ENCODE measurements at regions not wholly inside any gene's neighbourhood (a gene's known extent, or its start where the extent isn't known, plus 50 kb on each side); places are given as distances from the start of the nearest gene placed in this dataset.

DNA sequence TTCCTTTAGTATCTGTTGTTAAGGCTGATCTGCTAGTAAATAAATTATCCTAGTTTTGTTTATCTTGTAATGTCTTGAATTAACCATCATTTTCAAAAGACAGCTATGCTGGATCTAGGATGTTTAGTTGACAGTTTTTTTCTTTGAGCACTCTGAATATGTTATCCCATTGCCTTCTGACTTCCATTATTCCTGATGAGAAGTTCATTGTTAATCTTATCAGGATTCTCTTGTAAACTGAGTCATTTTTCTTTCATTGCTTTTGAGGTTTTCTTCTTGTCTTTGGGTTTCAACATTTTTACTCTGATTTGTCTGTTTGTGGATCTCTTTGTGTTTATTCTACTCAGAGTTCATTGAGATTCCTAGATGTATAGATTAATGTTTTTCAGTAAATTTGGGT is 157.7 kb downstream of the WNT7A start:
- intact Hi-C loops (cut with micrococcal nuclease), result no loop called here
- no peaks in the 10 kb centered on the region for H3K4me1 Mint-ChIP-seq (ENCODE audit: low read depth)
- peaks cover 9% of the 10 kb centered on the region for H3K9me3 Mint-ChIP-seq
- no peak overlapping the region for H3K27ac Mint-ChIP-seq
- no peak overlapping the region for H3K4me3 Mint-ChIP-seq
- no peaks in the 10 kb centered on the region for H3K36me3 Mint-ChIP-seq (ENCODE audit: low read depth)
- peaks cover 11% of the 10 kb centered on the region for H3K27me3 Mint-ChIP-seq

DNA sequence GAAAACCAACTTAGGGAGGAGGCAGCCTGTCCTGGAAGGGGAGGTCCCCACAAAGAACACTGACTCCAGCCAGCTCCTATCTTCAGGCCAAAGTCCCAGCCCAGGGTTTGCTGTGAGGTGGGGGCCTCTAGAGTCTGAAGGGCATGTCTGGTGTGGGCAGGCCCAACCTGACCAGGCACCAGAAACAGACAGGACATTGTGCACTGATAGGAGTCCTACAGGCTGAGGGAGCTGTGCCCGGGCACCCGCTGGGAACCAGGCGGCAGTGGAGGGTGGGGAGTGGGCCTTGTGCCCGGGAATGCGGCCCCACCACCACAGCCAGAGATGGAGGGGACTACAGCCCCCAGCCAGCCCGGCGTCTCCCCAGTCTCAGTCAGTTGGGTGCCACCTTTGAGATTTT is 161.4 kb downstream of the WNT7A start:
- Mint-ChIP-seq H3K36me3 (ENCODE audit: low read depth) (no peaks in the 10 kb centered on the region), H3K27me3 (peaks cover 3% of the 10 kb centered on the region), H3K4me1 (ENCODE audit: low read depth) (no peaks in the 10 kb centered on the region), H3K9me3 (peaks cover 22% of the 10 kb centered on the region), H3K27ac (no peak overlapping the region), H3K4me3 (no peak overlapping the region)
- intact Hi-C loops (cut with micrococcal nuclease), result no loop called here

DNA sequence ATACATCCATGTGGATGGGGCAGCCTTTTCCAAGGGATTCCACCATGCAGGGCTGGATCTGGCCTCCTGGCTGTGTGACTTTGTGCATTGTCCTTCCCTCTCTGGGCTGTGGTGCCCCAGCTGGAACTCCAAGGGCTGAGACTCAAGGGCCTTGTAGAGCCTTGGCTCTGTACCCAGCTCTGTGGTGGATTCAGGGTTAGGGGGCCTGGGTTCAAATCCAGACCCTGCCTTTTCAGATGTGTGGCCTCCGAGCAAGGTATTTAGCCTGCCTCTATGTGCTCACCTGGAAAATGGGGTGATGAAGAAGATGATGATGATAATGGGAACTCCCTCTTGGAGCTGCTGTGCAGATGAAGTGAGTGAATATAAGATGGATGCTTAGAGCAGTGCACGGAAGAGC is 161.9 kb downstream of the WNT7A start:
- H3K27ac Mint-ChIP-seq, result no peak overlapping the region
- intact Hi-C loops (cut with micrococcal nuclease), result no loop called here

DNA sequence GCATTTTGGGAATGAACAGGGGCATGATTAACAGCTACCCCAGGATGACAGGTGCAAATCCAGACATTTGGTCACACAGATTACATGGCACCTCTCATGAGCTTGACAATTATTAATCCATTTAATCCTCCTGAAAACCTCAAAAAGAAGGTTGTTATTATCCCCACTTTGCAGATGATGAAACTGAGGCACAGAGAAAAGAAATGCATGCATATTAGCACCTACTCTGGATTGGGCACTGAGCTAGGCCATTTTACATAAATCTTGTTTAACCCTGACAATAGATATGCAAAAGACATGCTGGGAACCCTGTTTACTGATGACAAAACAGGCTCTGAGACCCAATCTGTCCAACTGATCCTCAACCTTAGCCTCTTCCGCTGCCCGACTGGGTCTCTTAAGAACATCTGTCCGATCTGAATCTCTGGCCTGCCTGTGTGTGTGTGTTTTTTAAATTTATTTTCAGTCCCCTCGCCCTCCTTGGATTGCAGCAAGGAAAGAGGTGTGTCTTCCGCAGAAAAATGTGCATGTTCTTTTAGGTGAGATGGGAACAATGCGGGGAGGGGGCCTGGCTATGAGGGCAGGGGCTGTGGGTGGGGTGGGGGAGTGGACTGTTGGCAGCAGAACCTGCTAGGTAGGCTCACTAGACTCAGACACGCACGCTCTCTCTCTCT is 162.5 kb downstream of the WNT7A start:
- Mint-ChIP-seq H3K9me3 (peaks cover 27% of the 10 kb centered on the region), H3K27me3 (peaks cover 3% of the 10 kb centered on the region), H3K36me3 (ENCODE audit: low read depth) (no peaks in the 10 kb centered on the region), H3K4me1 (ENCODE audit: low read depth) (no peaks in the 10 kb centered on the region), H3K4me3 (no peak overlapping the region), H3K27ac (no peak overlapping the region)
- intact Hi-C loops (cut with micrococcal nuclease), result no loop called here

More for the DNA sequence above, 161.9 kb downstream of the WNT7A start:
- Mint-ChIP-seq H3K36me3 (ENCODE audit: low read depth) (no peaks in the 10 kb centered on the region), H3K27me3 (peaks cover 3% of the 10 kb centered on the region), H3K4me1 (ENCODE audit: low read depth) (no peaks in the 10 kb centered on the region), H3K9me3 (peaks cover 26% of the 10 kb centered on the region), H3K4me3 (no peak overlapping the region)

DNA sequence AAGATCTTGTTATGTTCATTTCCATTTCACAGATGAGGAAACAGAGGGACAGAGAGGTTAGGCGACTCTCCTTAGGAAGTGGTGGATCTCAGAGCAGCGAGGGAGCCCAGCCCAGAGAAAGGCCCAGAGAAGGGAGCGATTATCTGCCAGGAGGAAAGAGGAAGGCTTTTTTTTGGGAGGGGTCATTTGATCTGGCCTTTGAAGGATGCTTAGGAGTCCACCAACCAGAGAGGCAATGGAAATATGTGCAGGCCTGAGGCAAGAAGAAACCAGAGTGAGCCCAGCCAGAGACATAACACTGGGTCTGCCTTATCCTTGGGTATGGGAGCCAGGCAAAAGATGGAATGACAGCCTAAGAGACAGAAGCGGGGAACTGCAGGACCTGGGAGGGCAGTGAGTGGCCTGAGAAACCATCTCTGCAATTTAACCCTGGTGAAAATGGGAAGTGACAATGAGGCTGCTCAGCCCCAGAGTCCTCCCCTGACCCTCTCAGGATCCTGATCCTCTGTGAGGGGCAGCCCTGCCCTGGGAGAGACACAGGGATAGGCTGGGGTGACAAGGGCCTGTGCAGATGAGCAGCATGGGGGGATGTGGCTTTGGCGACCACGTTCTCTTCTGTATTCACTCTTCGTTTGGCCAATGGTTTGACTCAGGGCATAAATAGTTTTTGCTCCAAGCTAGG is 163.2 kb downstream of the WNT7A start:
- Mint-ChIP-seq H3K9me3 (peaks cover 30% of the 10 kb centered on the region), H3K4me3 (no peak overlapping the region), H3K27ac (no peak overlapping the region), H3K36me3 (ENCODE audit: low read depth) (no peaks in the 10 kb centered on the region), H3K4me1 (ENCODE audit: low read depth) (no peaks in the 10 kb centered on the region), H3K27me3 (peaks cover 1% of the 10 kb centered on the region)
- intact Hi-C loops (cut with micrococcal nuclease), result no loop called here

DNA sequence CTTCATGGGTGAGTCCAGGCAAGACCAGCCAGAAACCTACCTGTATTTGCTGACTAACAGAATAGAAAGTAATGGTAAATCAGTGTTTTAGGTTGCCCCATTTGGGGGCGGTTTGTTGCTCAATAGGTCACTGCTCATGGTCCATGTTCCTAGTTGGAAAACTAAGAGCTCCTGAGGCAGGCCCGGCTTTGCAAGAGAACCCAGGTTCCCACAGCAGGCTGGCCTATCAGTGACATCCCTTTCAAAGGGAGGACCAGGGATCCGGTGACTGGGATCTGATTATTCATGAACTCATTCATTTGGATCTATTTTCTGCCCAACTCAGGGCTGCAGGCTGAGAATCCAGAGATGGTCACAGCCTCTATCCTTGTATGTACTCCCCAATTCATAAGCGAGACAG is 163.9 kb downstream of the WNT7A start:
- H3K36me3 Mint-ChIP-seq (ENCODE audit: low read depth), result no peaks in the 10 kb centered on the region
- intact Hi-C loops (cut with micrococcal nuclease), result no loop called here
- no peaks in the 10 kb centered on the region for H3K4me1 Mint-ChIP-seq (ENCODE audit: low read depth)
- H3K4me3 Mint-ChIP-seq, result no peak overlapping the region
- H3K27me3 Mint-ChIP-seq, result peaks cover 1% of the 10 kb centered on the region
- H3K9me3 Mint-ChIP-seq, result peaks cover 38% of the 10 kb centered on the region
- H3K27ac Mint-ChIP-seq, result no peak overlapping the region

DNA sequence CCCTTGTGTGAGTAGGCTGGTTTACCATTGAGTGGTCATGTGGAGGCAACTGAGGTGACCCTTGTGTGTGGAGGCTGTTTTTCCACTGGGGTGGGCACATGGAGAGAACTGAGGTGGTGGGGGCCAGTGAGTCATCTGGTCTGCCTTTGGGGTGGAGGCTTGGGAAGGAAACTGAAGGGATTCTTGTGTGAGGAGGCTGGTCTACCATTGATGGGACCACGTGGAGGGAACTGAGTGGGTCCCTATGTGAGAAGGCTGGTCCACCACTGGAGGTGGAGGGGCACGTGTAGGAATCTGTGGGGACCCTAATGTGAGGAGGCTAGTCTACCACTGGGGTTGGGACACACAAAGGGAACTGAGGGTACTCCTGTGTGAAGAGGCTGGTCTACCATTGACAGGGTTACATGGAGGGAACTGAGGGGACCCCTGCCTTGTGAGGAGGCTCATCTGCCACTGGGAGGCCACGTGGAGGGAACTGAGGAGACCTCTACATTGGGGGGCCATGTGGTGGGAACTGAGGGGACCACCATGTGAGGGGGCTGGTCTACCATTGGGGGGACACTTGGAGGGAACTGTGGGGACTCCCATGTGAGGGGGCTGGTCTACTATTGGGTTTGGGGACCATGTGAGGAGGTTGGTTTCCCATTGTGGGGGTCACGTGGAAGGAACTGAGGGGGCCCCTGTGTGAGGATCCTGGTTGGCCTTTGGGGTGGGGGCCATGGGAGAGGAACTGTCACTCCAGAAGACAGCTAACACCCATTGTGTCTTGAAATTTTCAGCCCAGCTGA is 164.5 kb downstream of the WNT7A start:
- Mint-ChIP-seq H3K27ac (no peak overlapping the region), H3K4me3 (no peak overlapping the region), H3K4me1 (ENCODE audit: low read depth) (no peaks in the 10 kb centered on the region), H3K27me3 (peaks cover 1% of the 10 kb centered on the region), H3K9me3 (peaks cover 39% of the 10 kb centered on the region), H3K36me3 (ENCODE audit: low read depth) (no peaks in the 10 kb centered on the region)
- intact Hi-C loops (cut with micrococcal nuclease), result no loop called here

DNA sequence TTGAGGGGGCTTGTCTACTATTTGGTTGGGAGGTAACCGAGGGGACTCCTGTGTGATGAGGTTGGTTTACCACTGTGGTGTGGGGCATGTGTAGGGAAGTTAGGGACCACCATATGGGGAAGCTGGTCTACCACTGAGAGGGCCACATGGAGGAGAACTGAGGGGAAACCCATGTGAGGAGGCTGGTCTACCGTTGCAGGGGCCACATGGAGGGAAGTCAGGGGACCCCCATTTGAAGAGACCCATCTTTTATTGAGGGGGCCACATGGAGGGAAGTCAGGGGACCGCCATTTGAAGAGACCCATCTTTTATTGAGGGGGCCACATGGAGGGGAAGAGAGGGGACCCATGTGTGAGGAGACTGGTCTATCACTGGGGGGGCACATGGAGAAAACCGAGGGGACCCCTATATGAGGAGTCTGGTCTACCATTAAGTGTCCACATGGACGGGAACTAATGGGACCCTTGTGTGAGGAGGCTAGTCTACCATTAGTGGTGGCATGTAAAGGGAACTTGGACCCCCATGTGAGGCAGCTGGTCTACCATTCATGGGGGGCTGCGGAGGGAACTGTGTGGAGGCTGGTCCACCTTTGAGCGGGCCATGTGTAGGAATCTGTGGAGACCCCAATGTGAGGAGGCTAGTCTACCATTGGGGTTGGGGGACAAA is 165.5 kb downstream of the FBLN2 start:
- no peaks in the 10 kb centered on the region for H3K36me3 Mint-ChIP-seq (ENCODE audit: low read depth)
- H3K4me3 Mint-ChIP-seq, result no peak overlapping the region
- H3K4me1 Mint-ChIP-seq (ENCODE audit: low read depth), result no peaks in the 10 kb centered on the region
- peaks cover 1% of the 10 kb centered on the region for H3K27me3 Mint-ChIP-seq
- no peak overlapping the region for H3K27ac Mint-ChIP-seq
- H3K9me3 Mint-ChIP-seq, result peaks cover 48% of the 10 kb centered on the region
- intact Hi-C loops (cut with micrococcal nuclease), result no loop called here

DNA sequence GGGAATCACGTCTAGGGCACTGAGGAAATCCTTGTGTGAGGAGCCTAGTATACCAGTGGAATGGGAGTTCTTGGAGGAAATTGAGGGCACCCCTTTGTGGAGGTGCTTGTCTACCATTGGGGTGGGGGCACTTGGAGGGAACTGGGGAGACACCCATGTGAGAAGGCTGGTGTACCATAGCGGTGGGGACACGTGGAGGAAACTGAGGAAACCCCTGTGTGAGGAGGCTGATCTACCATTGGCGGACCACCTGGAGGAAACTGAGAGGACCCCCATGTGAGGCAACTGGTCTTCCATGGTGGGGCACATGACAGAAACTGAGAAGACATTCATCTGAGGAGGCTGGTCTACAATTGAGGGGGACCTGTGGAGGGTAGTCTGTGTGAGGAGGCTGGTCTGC is 164.5 kb downstream of the FBLN2 start:
- no peaks in the 10 kb centered on the region for H3K36me3 Mint-ChIP-seq (ENCODE audit: low read depth)
- peaks cover 58% of the 10 kb centered on the region for H3K9me3 Mint-ChIP-seq
- peaks cover under 1% of the 10 kb centered on the region for H3K27me3 Mint-ChIP-seq
- no peak overlapping the region for H3K4me3 Mint-ChIP-seq
- intact Hi-C loops (cut with micrococcal nuclease), result no loop called here
- H3K4me1 Mint-ChIP-seq (ENCODE audit: low read depth), result no peaks in the 10 kb centered on the region
- no peak overlapping the region for H3K27ac Mint-ChIP-seq

DNA sequence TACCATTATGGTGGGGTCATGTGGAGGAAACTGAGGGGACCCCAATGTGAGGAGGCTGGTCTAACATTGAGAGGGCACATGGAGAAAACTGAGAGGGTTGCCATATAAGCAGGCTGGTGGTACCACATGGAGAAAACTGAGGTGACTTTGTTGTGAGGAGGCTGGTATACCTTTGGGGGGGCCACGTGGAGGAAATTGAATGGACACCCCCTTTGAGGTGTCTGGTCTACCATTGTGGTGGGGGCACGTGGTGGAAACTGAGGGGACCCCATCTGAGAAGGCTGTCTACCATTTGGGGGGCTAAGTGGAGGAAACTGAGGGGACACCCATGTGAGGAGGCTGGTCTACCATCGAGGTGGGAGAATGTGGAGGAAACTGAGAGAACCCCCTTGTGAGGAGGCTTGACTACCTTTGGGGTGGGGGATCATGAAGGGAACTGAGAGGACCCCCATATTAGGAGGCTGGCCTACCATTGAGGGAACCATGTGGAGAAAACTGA is 163.8 kb downstream of the FBLN2 start:
- Mint-ChIP-seq H3K9me3 (peaks cover 63% of the 10 kb centered on the region), H3K27ac (no peak overlapping the region), H3K36me3 (ENCODE audit: low read depth) (no peaks in the 10 kb centered on the region), H3K4me1 (ENCODE audit: low read depth) (no peaks in the 10 kb centered on the region), H3K27me3 (no peaks in the 10 kb centered on the region), H3K4me3 (no peak overlapping the region)
- intact Hi-C loops (cut with micrococcal nuclease), result no loop called here

DNA sequence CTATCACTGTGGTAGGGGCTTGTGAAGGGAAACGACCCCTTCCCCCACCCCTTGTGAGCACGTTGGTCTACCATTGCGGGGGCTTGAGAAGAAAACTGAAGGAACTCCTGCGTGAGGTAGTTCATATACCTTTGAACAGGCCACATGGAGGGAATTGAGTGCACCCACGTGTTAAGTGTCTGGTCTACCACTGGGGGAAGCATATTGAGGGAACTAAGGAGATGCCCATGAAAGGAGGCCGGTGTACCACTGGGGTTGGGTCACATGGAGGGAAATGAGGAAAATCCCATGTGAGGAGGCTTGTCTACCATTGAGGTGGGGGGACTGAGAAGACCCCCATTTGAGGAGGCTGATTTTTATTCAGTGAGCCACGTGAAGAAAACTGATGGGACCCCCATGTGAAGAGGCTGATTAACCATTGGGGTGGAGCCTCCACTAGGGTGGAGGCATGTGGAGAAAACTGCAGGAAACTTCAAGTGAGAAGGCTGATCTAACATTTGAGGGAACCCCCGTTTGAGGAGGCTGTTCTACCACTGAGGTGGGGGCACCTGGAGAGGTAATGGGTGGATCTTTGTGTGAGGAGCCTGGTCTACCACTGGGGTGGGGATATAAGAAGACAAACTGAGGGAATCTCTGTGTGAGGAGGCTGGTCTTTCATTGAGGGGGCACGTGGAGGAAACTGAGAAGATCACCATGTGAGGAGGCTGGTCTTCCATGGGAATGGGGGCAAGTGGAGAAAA is 163.2 kb downstream of the FBLN2 start:
- Mint-ChIP-seq H3K4me1 (ENCODE audit: low read depth) (no peaks in the 10 kb centered on the region), H3K4me3 (no peak overlapping the region), H3K27me3 (no peaks in the 10 kb centered on the region), H3K36me3 (ENCODE audit: low read depth) (no peaks in the 10 kb centered on the region), H3K27ac (no peak overlapping the region), H3K9me3 (peaks cover 69% of the 10 kb centered on the region)
- intact Hi-C loops (cut with micrococcal nuclease), result no loop called here

DNA sequence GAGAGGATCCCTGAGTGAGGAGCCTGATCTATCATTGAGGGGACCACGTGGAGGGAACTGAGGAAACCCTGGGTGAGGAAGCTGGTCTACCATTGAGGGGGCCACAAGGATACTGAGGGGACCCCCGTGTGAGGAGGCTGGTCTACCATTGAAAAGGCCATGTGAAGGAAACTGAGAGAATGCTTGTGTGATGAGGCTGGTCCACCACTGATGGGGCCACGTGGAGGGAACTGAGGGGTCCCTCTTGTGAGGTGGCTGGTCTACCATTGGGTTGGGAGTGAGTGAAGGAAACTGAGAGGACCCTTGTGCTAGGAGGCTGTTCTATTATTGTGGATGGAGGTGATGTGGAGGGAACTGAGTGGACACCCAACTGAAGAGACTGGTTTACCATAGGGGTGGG is 161.3 kb downstream of the FBLN2 start:
- Mint-ChIP-seq H3K4me3 (no peak overlapping the region), H3K27ac (no peak overlapping the region), H3K27me3 (no peaks in the 10 kb centered on the region), H3K9me3 (peaks cover 88% of the 10 kb centered on the region), H3K4me1 (ENCODE audit: low read depth) (no peaks in the 10 kb centered on the region), H3K36me3 (ENCODE audit: low read depth) (no peaks in the 10 kb centered on the region)
- intact Hi-C loops (cut with micrococcal nuclease), result no loop called here

DNA sequence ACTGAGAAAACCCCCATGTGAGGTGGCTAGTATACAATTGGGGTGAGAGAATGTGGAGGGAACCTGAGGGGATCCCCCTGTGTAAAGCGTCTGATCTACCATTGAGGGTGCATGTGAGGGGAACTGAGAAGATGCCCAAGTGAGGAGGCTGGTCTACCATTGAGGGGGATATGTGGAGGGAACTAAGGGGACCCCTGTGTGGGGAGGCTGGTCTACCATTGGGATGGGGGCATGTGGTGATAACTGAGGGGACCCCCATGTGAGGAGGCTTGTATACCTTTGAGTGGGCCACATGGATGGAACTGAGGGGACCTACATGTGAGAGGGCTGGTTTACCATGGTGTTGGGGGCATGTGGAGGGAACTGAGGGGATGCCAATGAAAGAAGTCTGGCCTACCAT is 160.8 kb downstream of the FBLN2 start:
- intact Hi-C loops (cut with micrococcal nuclease), result no loop called here
- Mint-ChIP-seq H3K27me3 (no peaks in the 10 kb centered on the region), H3K9me3 (peaks cover 93% of the 10 kb centered on the region), H3K27ac (no peak overlapping the region), H3K4me1 (ENCODE audit: low read depth) (no peaks in the 10 kb centered on the region), H3K4me3 (no peak overlapping the region), H3K36me3 (ENCODE audit: low read depth) (no peaks in the 10 kb centered on the region)

Measured in dendritic cell treated with granulocyte-macrophage colony-stimulating factor and Interleukin-4, amounts not matched to agents 40 ng/mL and 50 ng/mL, for 4 days (primary cell).